HG03097 (cell line): ENCODE measurements at regions not wholly inside any gene's neighbourhood (a gene's known extent, or its start where the extent isn't known, plus 50 kb on each side); places are given as distances from the start of the nearest gene placed in this dataset.

Source experiments
- ATAC-seq: cut with Tn5 transposase; IDR thresholded peaks from one replicate; pipeline ENCODE4 v1.9.1; 2021; ENCODE audit not compliant: unreplicated experiment, low FRiP score

- ATAC-seq = no peak
Measured at GRCh38 chr9:81292056-81292805, 397.1 kb downstream of the TLE1 start.

- ATAC-seq = no peak
Measured at GRCh38 chr9:81289622-81290021, 399.7 kb downstream of the TLE1 start.

- no peak for ATAC-seq
Measured at GRCh38 chr9:81268048-81268447, 421.3 kb downstream of the TLE1 start.

- no peak for ATAC-seq
Measured at GRCh38 chr9:81266674-81267073, 422.7 kb downstream of the TLE1 start.

- ATAC-seq = no peak
Measured at GRCh38 chr9:81266086-81266485, 423.3 kb downstream of the TLE1 start.

GRCh38 chr9:81264516-81264915, 424.8 kb downstream of the TLE1 start:
- no peak for ATAC-seq

- no peak for ATAC-seq
Measured at GRCh38 chr9:81259896-81260295, 429.5 kb downstream of the TLE1 start.

GRCh38 chr9:81256368-81256767, 433.0 kb downstream of the TLE1 start:
- ATAC-seq = no peak

- no peak for ATAC-seq
Measured at GRCh38 chr9:81250606-81251005, 438.7 kb downstream of the TLE1 start.

GRCh38 chr9:81250041-81250440, 439.3 kb downstream of the TLE1 start:
- ATAC-seq = no peak

- ATAC-seq = no peak
Measured at GRCh38 chr9:81245254-81245956, 443.9 kb downstream of the TLE1 start.

GRCh38 chr9:81244631-81245030, 444.7 kb downstream of the TLE1 start:
- no peak for ATAC-seq

- ATAC-seq = no peak
Measured at GRCh38 chr9:81242866-81243265, 446.5 kb downstream of the TLE1 start.

- no peak for ATAC-seq
Measured at GRCh38 chr9:81239388-81239787, 450.0 kb downstream of the TLE1 start.

GRCh38 chr9:81237565-81238231, 451.6 kb downstream of the TLE1 start:
- ATAC-seq = no peak

GRCh38 chr9:81234924-81235610, 454.3 kb downstream of the TLE1 start:
- ATAC-seq = no peak

GRCh38 chr9:81231011-81231410, 458.3 kb downstream of the TLE1 start:
- ATAC-seq = no peak

- ATAC-seq = no peak
Measured at GRCh38 chr9:81227507-81228245, 461.7 kb downstream of the TLE1 start.

GRCh38 chr9:81225596-81225995, 463.8 kb downstream of the TLE1 start:
- ATAC-seq = no peak
